Stimulated activated CD8-positive, alpha-beta memory T cell treated with anti-CD3 and anti-CD28 coated beads, Interleukin-12 subunit alpha, Interleukin-12 subunit beta, amount 100 ng/mL, for 1 hour (primary cell): ENCODE measurements at regions not wholly inside any gene's neighbourhood (a gene's known extent, or its start where the extent isn't known, plus 50 kb on each side); places are given as distances from the start of the nearest gene placed in this dataset.
"Not testable (repeated sequence)": the region's sequence is repeated elsewhere in the genome, so short reads cannot be mapped to it uniquely, and the experiment has no call there.

Experiments
- DNase-seq: peaks from one replicate; pipeline ENCODE4 v3.0.0-alpha.2; 2020; ENCODE audit warnings: low read depth

DNA sequence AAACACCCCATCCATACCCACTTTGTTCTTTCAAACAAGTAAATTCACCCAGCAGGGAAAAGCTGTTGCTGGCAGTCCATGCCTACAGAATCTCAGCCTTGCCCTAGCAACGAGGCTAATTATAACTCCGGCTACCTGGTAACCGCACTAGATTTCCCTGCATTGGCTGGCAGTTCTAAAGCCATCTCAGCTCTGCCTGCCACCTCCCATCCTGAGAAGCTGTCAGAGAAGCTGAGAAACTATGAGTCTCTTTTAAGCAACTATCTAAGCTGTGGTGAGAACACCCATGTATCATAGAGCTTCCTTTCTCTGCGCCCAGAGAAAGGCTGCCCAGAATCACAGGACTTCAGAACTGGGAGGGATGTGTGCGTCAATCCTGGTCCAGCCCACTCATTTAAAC, 126.5 kb upstream of the NBPF9 start:
- DNase-seq = not testable (repeated sequence)

DNA sequence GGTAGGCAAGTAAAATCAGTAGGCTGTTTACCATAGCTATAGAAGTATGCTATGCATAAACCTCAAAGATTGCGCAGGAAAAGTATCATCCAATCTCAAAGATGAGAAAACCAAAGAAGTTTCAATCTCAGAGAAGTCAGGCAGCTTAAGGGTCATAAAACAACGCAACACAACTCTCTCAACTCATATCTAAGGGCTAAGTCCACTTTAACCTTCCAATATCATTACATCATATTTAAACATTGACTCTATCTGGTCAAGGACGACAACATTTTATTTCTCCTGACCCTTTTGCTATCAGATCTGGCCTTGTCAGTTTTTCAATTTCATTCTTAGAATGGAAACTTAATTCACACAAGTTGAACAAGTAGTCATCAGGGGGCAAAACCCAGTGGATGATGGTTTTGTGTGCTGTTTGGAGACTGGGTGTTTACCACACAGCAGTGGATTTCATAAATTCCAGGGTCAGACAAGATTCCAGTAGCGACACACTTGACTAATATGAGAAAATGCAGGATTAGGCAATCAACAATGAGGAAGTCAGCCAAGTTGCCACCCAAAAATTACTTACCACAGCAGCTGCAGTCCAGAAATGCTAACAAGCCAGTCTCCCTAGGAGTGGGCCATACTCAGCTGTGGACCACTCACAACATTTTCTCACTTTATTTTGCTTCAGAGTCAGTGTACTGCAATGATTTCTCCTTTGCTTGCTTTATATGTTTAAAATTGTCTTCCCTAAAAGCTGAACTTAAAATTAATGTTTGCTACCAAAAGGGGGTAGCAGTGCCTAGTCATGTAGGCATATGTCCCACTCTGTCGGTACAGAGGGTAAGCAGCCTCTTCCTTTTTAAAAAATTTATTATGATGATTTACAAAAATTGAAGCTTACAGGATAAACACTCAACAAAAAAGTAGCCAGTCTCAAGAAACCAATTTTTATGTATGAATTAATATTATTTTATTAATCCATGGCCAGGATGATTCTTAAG, 131.9 kb upstream of the NBPF9 start:
- not testable (repeated sequence) for DNase-seq

DNA sequence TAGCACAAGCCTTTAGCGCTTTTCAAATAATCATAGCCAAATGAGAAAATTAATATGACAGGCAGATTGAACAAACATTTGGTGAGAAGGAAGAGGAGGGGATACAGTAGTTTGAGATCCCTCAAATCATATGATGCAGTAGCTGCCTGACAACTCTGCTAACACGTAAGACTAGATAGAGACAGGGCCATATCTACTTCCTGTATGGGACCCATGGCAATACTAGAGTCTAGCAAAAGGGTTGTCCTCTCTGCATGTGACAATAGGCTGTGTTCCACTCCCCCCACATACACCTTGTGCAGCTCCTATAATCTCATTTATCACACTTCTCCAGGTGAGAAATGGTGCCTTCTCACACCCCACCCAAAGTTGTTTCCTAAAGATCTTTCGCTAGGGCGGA, 134.2 kb upstream of the NBPF9 start:
- DNase-seq = not testable (repeated sequence)

DNA sequence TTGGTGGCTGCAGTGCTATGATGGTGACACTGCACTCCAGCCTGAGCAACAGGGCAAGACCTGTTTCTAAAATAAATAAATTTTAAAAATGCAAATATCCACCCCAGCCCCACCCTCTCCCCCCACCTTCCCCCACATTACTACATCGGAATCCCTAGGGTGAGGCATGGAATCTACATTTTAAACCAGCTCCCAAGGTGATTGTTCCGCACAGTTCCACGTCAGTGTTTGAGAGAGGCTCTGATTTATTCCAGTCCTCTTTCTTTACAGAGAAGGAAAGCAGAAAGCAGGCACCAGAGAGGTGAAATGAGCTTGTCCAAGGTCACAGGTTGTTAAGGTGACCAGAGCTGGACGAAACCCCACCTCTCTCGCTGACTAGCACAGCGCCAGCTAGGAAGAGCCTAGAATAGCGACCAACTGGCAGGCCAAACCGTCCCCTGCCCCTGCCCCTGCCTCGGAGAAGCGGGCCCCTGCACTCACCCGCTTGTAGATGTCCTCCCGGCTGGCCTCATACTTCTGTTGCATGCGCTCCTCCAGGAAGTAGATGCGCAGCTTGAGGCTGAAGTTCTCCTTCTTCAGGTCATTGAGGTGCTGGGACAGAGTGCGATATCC, 136.7 kb upstream of the NBPF9 start:
- DNase-seq = not testable (repeated sequence)

DNA sequence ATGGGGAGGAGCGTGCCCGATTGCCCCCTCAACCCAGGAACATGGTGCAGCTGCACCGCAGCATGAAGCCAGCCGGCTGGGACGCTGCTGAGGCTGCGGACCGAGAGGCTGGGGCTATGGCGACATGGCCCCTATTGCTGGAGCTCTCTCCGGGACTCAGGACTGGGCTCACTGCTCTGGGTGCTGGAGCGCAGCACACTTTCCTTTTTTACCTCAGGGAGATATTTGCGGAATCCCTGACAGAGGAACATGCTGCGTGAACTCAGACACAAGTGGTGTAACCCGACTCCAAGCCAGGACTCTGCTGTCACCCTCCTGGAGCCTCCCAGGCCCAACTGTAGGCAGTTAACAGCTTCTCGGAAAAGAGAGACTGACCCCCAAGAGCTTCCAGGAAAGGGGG, 137.2 kb upstream of the NBPF9 start:
- DNase-seq = not testable (repeated sequence)

DNA sequence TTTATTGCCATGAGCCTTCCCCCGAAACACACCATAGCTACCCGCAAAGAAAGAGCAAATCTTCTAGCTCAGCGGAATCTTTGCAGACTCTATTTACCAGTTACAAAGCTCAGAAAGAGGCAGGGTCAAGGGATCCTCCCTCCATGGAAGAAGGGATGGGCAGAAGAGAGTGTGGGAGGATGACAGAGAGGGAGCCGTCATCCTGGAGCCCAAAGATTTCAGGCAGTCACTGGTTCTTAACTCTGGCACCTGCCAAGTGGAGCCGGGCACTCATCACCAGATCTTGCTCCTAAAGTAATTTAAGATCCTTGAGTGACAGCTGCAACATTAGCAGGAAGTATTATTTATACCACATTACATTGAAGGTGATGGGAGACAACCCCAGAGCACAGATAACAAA, 137.9 kb upstream of the NBPF9 start:
- not testable (repeated sequence) for DNase-seq

DNA sequence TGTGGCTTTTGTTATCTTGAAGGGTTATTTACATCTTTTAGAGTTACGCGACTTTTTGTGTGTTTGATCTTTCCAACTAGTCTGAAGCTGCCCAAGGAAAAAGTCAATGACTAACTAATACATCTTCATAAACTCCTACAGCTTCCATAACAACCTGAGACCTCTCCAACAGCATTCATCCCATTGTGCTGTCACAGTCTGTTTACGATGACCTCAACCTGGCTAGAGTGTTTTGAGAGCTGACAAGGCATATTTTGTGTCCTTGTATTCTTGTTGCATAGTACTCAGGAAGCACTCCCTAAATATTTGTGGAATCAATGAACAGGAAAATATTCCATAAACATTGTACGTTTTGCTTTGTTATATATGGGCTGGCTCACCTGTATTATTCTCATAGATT, 140.2 kb upstream of the NBPF9 start:
- not testable (repeated sequence) for DNase-seq

DNA sequence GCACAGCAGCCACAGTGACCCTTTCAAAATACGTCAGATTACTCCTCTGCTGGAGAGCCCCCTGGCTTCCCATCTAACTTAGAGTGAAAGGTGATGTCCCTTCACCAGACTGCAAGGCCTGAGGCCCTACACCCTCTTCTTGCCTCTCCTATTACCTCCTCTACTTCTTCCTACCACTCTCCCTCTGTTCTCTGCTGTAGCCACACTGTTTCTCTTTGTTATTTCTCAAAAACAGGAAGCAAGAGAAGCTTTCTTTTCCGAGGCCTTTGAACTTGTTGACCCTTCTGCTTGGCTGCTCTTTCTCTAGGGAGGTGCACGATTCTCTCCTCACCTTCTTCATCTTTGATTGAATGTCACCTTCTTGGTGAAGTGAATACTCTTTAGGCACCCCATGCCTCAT, 141.3 kb upstream of the NBPF9 start:
- not testable (repeated sequence) for DNase-seq

DNA sequence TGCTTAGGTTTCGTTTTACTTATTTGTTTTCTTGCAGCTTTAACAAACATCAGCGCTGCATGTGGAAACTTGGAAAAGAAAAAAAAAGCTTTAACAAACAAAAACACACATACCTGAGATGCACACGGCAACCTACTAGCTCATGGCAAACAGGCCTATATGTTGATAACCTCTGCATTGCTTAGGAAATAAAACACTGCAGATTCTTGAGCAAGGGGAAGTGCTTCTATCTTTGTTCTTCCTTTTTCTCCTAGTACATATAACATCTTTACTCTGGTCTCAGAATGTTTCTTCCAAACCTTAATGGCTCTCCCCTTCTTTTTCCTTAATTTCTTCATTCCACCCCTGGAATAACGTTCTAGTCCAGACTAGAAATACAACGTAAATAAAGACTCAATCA, 142.9 kb upstream of the NBPF9 start:
- not testable (repeated sequence) for DNase-seq

DNA sequence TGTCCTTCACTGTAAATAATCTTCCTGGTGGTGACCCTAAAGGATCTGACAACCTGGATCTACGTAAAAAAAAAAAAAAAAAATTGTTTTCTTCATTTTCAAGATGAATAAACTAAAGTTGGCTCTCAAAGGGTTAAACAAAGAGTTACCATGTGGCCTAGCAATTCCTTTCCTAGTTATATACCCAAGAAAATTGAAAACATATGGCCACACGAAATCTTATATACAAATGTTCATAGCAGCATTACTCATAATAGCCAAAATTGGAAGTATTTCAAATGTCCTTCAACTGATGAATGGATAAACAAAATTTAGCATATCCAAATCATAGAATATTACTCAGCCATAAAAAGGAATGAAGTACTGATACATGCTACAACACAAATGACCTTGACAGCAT, 145.3 kb upstream of the NBPF9 start:
- not testable (repeated sequence) for DNase-seq

DNA sequence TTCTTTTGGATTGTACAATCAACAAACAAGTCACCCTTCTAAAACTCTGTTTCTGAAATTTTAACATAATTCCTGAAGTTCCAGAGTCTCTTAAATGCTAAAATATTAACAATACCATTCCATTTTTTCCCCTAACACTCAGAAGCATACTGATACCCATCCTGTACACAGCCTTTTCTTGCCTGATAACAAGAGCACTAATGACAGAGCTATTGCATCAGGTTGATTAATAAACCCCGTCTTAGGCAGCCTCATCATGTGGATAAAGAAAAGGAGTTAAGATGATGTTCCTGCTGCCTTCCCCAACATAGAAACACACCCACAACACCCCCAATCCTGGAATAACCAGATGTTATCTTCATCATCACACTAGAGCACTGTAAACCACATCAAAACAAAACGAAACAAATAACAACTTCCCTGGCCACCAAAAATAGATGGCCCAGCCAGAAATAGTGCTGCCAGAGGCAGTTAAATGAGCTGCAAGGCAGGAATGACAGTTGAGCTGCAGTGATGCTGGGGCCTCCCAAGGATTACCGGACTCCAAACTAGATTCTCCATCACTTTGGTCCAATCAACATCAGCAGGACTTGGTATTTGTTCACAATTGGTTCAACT, 146.6 kb upstream of the NBPF9 start:
- not testable (repeated sequence) for DNase-seq

DNA sequence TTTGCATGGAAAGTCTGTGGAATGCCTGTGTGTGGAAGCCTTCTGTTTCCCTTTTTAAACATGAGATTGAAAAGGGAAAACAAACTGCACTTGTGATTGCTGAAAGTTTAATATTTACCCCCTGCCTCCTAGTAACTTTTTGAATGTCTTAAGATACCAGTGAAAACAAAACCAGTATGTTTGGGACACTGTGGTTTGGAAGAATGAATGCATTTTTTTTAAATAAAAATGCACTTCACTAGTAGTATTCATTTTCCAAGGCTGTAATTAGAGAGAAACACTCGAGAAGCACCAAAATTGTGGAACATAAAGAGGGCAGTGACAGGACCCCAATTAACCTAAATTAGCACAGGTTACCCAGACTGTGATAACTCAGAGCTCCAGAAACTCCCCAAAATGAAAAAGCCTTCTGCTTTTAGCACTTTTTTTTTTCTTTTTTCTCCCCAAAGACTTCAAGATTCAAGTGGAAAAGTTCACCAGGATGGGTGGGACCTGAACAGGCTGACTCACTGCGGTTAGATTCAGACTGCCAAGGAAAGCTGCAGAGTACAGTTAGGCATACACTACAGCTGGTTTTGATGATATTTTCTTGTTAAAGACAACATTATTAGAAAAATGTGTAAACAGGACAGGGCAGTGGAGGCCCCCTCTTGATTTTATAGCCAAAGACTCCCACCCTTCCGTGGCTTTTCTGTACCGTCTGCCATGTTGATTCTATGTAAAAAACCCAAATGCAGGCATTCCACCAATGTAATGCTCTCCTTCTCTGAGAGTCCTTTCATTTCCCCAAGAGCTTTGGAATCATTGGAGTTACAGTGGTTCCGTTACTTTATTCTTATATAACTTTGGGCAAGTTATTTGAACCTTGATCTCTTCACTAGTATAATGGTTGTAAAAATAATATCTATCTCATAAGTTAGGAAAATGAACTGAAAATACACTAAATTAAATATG, 151.8 kb upstream of the NBPF9 start:
- not testable (repeated sequence) for DNase-seq

DNA sequence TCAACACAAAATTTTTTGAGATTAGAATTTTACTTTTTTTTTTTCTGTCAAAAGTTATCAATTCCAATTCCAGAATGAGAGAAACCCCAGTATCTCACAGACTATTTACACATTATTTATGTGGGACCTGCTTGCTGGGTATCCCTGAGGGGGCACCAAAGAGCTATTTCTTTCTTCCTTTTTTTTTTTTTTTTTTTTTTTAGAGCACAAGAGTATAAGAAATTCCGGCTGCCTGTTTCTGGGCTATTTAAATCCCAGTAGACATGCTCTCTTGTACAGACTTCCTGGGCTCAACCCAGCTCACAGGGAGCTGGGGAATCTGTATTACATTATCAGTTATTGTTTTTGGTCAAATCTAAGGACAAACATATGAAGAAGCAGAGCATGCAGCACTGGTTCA, 156.9 kb upstream of the NBPF9 start:
- DNase-seq = not testable (repeated sequence)

DNA sequence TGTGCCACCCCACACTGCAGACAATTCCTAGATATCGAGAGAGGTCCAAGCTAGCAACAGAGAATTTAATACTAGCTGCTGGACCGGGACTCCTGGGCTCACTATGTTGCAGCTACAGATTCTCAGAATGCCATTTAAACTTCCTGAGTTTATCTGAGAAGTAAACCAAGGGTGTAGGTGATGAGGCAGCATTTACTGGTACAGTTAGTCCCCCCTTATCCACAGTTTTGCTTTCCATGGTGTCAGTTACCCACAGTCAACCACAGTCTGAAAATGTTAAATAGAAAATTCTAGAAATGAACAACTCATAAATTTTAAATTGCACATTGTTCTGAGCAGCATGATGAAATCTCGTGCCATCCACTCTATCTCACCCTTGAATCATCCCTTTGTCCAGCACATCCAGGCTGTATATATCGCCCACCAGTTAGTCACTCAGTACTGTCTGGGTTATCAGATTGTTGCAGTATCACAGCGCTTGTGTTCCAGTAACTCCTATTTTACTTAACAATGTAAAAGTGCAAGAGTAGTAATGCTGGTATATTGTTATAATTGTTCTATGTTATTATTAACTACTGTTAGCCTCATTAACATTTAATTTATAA, 157.5 kb upstream of the NBPF9 start:
- not testable (repeated sequence) for DNase-seq

DNA sequence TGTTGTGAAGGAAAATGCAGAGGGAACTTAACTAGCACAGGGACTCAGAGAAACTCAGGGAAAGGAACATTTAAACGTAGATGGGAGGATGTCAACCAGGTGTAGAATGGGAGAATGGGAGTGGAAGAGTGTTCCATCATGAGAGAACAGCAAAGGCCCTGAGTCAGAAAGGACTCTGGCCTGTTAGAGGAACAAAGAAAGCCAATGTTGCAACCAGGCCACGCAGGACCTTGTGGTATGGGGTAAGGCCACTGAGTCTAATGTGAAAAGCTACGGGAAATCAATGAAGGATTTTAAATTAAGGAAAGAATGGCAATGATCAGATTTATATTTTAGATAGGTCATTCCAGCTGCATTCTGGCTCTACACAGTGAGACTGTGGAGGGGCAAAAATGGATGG, 163.9 kb upstream of the NBPF9 start:
- not testable (repeated sequence) for DNase-seq

DNA sequence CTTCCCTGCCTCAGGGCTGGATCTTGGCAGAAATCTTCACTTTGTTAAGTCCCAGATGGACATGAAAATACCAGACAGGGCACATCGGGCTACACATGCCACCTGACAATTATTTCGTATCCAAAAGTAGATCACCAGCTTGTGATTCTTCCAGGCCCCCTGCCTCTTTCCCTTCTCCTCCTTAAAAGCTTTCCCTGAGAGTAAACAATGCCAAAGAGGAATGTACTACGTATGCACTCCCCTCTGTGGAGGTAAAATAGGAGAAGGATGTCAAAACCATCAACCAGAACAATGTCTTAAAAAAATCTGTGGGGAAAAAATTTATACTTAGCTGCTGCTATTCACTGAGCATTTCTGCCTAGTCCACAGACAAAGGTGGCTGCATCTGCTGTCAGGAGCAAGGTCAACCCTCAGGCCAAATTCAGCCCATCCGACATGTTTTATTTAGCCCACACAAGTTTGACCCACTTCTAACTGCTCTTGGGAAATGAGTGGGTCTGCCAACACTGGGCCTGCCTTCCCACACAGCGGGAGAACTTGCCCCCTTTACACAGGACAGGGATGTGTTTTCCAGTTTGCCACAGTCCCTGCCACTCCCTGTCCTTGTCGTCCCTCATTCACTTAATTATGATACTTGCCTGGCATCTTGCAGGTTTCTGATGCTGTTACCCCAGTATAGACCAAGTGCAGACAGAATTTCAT, 165.8 kb upstream of the NBPF9 start:
- not testable (repeated sequence) for DNase-seq

DNA sequence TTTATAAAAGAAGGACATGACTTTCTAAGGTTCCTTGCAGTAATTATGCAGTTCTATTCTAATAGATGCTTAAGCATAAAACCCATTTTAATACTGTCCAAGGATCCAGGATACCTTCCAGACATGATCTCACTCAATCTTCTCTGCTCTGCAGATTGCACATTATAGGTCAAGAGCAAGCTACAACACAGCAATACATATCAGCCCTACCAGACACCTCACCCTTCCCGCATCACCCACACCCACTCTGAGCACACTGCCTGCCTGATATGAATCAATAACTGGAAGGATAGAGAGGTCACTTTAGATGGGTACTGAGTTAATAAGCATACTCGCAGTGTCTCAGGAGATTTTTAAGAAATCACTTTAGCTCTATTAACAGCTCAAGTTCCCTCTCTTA, 166.5 kb upstream of the NBPF9 start:
- DNase-seq = not testable (repeated sequence)

DNA sequence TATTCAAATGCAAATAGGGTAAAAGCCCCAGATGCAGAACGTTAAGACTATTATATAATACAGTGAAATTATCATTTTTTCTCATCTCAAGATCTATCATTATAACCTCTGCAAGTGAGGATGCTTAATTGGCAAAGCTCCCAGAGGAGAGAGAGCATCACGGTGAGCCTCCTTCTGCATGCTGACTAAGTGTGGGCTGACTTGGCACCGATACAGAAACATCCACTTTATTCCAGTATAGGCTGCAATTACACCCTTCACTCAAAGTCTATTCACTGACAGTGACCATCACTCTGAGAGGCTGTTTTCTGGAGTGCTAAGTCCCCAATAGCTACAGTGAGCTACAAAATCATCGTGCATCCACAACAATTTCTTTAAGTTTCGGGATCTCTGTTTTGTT, 171.1 kb upstream of the NBPF9 start:
- DNase-seq = not testable (repeated sequence)

DNA sequence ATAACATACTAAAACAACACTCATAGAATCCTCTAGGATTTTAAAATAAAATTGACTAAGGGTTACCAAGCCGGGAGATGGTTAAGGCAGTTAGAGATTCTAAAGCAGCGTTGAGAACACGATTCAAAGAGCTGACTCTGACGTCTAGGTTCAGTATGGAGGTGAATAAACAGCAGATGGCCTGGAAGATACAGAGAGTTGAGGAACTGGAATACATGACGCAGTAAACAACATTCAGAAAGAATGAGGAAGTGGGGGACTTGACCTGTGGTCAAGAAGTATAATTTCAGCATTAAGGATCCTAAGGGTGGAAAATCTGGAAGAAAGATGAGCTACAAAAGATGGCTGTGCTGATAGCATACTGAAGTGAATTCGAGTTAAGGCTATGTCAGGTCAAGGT, 172.5 kb upstream of the NBPF9 start:
- DNase-seq = not testable (repeated sequence)

DNA sequence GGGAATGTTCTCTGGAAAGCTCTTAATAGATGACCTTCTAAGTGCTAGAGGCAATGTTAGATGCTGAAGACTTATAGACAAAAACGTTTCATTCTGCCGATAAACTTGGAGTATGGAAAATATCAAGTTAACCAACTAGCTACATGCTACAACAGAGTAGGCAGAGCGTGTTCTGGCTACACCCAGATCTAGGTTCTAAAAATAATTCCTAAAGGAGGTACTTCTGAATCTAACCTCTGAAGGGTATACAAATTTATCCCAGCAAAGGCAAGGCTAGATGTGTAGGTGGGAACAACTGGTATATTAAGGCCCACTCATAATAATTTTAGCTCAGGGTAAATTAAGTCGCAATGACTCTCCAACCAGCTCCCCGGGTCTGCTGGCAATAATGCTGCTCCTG, 173.1 kb upstream of the NBPF9 start:
- DNase-seq = not testable (repeated sequence)
